Eye (tissue), 1 donor: ENCODE measurements at regions not wholly inside any gene's neighbourhood (a gene's known extent, or its start where the extent isn't known, plus 50 kb on each side); places are given as distances from the start of the nearest gene placed in this dataset.
"Not testable (repeated sequence)": the region's sequence is repeated elsewhere in the genome, so short reads cannot be mapped to it uniquely, and the experiment has no call there.

Source experiments
- DNase-seq: peaks from one replicate; pipeline ENCODE4 v3.0.0-alpha.2; 2015

GRCh38 chr6:167676000-167676665 lies 150.6 kb upstream of the AFDN start:
- peak; percentile 71 for DNase-seq

GRCh38 chr6:167676666-167677421 lies 149.9 kb upstream of the AFDN start:
- DNase-seq = peak; percentile 79

- no peak for DNase-seq
Measured at GRCh38 chr6:167677422-167677789, 149.3 kb upstream of the AFDN start.

GRCh38 chr6:167678102-167679101 lies 148.3 kb upstream of the AFDN start:
- peak; percentile 87 for DNase-seq

- peak; percentile 62 for DNase-seq
Measured at GRCh38 chr6:167679122-167679736, 147.5 kb upstream of the AFDN start.

- peak; percentile 66 for DNase-seq
Measured at GRCh38 chr6:167679790-167680604, 146.7 kb upstream of the AFDN start.

- DNase-seq = no peak
Measured at GRCh38 chr6:167680605-167681149, 146.0 kb upstream of the AFDN start.

- no peak for DNase-seq
Measured at GRCh38 chr6:167682125-167682524, 144.6 kb upstream of the AFDN start.

GRCh38 chr6:167682546-167683027 lies 144.1 kb upstream of the AFDN start:
- no peak for DNase-seq

GRCh38 chr6:167683028-167683862 lies 143.5 kb upstream of the AFDN start:
- peak; percentile 80 for DNase-seq

GRCh38 chr6:167684276-167685104 lies 142.2 kb upstream of the AFDN start:
- no peak for DNase-seq

GRCh38 chr6:167685654-167686053 lies 141.1 kb upstream of the AFDN start:
- DNase-seq = no peak

- DNase-seq = no peak
Measured at GRCh38 chr6:167686204-167686893, 140.4 kb upstream of the AFDN start.

- DNase-seq = no peak
Measured at GRCh38 chr6:167687116-167687725, 139.5 kb upstream of the AFDN start.

GRCh38 chr6:167688123-167688522 lies 138.6 kb upstream of the AFDN start:
- DNase-seq = peak; percentile 69

- no peak for DNase-seq
Measured at GRCh38 chr6:167689278-167689677, 137.4 kb upstream of the AFDN start.

GRCh38 chr6:167689751-167690150 lies 137.0 kb upstream of the AFDN start:
- DNase-seq = no peak

GRCh38 chr6:167690167-167690922 lies 136.4 kb upstream of the AFDN start:
- not testable (repeated sequence) for DNase-seq
